HG02759 (cell line): ENCODE measurements at regions not wholly inside any gene's neighbourhood (a gene's known extent, or its start where the extent isn't known, plus 50 kb on each side); places are given as distances from the start of the nearest gene placed in this dataset.

Source experiments
- ATAC-seq: cut with Tn5 transposase; IDR thresholded peaks from one replicate; pipeline ENCODE4 v1.9.1; 2021; ENCODE audit warnings: mild to moderate bottlenecking, moderate library complexity; ENCODE audit not compliant: unreplicated experiment

DNA sequence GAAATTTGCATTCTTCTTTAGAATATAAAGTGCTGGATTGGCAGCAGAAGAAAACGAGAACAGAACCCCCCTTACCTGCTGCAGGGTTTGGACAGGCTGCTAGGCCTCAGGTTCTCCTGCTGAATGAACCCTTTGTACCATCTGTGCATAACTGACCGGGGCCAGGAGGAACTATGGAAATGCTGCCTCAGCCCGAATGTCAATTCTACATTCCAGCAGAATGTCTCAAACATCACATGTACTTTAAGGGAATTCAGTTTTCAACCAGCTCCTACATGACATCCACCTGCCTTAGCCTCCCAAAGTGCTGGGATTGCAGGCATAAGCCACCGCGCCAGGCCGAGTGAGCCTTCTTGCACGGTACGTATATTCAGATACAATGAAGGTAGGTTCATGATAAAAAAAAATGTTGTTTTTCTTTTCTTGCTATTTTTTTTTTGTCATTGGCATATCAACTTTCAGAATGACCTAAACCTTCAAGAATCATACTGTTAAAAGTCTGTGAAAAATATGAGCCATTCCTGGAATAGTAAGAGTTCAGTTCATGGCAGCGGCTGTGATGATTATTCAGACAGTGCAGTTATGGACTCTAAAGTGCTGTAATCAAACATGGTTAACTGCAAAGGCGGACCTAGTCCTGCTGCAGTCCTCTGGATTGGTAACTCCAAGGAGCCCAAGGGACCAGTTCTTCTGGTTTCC is 84.4 kb upstream of the TNS3 start:
- ATAC-seq = no peak

DNA sequence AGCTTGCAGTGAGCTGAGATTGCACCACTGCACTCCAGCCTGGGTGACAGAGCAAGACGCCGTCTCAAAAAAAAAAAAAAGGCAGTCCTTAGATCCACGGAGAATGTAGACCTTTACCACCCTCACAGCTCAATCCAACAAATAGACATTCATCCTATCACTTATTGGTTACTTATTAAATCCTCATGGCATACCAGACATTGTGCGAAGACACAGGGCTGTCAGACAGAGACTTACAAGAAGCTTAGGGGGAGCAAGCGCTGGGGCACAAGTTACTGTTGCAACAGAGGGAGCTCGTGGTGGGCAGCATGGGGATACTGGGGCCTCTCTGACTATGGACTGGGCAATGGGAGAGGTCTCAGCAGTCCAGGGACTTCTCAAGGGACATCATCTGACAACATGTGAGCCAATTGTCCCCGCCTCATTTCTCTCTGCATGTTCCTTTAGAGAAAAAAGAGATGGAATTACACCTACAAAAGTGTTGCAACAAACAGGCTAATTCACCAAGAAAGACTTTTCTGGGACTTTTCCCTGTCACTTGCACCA is 82.8 kb upstream of the TNS3 start:
- no peak for ATAC-seq

DNA sequence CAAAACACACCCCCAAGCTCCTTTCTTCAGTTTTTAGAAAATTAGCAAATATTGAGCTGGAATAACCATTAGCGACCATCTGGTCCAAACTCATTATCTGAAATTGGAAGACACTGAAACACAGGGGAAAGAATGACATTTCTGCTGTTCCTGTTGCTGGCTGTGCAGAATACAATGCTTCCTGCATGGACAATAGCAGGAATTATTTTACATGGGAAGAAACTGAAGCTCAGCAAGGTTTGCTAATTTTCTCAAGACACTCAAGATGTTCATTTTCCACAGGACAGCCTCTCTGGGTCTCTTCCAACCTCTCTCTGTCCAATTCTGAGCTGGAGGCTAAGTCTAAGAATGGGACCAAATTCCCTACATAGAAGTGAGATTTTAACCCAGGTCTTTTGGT is 81.9 kb upstream of the TNS3 start:
- ATAC-seq = no peak

DNA sequence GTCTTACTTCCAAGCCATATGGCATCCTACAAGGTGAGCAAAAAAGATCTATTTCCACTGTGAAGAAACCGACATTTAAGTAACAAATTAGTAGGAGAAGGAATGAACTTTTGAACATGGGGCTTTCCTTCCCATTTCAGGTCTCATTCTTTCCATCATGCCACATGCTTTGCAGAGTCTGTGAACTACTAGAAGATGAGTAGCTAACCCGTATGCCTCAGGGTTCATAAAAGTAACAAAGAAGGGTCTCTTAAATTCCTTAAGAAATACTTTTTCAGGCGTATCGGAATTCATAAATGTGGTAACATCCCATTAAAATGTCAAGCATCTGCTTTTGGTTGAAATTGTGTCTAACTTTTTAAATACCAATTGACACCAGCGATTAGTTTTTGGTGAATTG is 81.3 kb upstream of the TNS3 start:
- ATAC-seq = no peak

DNA sequence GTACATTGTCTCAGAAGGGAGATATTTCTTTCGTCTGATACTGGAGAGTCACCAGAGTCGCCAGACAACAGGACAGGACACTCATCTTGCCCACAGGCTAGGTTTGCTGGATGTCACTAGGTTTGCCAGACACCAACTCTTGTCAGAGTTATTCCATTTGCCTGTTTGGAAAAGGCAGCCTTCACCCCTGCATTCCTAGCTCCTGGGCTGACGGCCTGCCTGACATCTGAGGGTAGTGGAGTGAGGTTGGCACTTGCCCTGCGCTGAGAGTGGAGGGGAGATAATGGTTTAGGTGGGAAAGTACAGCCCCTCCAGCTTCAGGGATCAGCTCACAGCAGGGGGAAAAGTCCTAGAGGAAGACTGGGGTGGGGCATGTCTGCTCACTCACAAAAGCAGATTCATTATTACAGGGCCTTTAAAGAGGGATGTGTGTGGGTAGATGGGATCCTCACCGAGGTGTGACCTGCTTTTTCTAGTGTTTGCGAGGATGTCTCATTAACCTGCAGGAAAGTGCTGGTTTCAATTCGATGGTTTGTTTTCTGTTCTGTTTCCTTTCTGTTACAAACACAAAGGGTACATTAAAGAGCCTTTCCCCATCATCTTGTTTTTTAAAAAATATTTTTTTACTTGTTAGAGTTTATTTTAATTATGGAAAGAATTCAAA is 79.3 kb upstream of the TNS3 start:
- peak; percentile 61 for ATAC-seq

DNA sequence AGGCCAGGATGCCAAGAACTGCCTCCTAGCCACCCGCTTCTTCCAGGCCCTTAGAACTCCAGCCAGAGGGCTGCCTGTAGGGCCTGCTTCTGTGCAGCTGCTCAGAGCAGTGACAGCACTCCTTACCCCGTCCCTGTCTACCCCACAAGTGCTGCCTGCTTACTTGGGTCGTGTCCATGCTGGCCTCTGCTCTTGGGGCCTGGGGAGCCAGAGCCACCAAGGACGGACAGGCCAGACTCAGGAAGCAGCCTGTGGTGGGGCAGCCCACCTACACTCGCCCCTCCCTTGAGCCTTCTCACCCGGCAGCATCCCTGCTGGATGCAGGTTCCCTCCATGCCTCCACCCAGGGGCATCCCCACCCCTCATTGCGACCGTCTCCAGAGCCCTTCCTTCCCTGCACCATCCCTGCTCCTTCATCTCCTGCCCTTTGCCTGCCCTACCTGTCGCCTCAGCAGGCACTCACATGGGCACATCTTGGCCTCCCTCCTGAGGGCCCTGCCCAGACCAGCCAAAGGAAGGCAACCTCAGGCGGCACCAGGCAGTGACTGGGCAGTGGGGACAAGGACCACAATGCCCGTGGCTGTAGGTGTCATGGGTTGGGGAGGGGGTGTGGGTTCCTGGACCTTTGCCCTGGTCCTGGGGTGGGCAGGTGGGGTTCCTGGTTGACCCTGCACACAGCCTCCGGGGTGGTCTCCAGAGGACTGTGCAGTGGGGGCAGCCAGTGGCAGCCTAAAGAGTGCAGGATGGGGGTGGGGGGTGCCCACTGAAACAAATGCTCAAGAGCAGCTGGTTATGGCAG is 78.0 kb upstream of the TNS3 start:
- ATAC-seq = no peak

DNA sequence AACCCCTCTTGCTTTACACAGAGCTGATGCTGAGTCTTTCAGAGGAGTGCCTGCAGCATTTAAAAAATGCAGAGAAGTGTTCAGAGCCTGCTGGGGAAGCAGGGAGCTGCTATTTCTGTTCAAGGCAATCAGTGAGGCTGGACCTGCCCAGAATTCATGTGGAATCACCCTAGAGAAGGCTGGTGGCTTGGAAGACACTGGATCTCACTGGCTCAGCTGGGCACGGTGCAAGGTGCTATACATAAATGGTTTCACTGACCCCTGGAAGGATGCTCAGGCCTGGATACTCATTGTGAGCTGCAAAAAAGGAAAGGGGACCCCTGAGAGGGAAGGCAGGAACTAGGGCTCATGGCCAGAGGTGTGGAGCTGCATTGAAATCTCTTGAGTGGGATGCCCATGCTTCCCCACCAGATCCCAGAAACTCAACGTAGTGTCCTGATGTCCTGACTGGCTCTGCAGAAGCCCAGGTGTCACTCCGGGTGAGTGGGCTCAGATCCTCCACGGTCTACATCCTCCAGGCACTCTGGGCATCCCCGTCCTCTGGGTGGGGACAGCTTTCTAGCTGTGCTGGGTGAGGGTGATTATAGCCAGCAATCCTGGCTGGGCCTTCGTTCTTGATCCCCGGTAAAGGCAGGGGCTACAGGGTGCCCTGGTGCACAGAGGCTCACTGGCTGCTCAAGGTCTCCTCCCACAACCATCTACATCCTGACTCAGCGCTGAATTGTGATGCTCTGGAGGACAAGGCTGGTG is 77.2 kb upstream of the TNS3 start:
- ATAC-seq = no peak

DNA sequence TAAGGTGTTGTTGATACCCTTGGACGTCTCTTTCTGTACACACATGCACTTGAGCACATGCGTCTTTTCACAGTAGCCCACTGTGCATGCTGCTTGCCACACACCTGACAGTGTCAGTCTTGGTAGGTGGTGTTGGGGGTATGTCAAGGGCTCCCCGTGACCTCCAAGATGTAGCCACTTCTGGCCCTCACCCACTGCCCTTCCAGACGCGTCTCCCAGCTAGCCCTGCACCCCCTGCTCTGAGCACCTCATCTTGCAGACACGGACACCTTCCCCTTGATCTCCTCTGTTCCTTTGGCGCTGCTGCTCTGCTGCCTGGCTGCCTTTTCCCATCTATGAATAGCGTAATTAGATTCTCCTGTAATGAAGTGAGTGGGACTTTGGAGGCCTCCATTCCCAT is 75.2 kb upstream of the TNS3 start:
- no peak for ATAC-seq

DNA sequence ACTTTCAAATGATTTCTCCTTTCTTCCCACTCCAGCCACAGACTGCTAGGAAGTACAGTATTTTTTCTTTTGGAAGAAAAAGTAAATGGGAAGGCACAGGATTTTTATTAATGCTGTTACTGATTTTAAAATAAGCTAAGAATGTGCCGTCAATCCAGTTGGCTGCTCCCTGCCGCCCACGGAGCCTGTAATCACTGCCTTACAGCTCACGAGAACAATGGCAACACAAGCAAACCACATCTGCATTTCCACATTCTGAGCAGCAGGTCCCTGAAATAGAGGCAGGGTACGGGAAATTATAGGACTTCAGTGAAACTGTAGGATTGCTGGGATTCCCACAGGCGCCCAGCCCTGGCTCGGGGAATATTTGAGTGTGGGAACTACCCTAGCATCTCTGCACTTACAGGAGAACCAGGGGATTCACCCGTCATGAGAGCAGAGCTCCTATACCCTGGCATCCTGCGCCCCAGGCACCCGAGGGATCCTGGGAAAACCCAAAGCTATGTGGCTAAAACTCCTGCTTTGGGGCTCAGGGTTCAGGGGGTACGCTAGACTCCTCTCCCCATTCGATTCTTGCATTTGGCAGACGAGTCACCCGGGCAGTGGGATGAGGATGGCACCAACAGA is 72.9 kb upstream of the TNS3 start:
- ATAC-seq = no peak

DNA sequence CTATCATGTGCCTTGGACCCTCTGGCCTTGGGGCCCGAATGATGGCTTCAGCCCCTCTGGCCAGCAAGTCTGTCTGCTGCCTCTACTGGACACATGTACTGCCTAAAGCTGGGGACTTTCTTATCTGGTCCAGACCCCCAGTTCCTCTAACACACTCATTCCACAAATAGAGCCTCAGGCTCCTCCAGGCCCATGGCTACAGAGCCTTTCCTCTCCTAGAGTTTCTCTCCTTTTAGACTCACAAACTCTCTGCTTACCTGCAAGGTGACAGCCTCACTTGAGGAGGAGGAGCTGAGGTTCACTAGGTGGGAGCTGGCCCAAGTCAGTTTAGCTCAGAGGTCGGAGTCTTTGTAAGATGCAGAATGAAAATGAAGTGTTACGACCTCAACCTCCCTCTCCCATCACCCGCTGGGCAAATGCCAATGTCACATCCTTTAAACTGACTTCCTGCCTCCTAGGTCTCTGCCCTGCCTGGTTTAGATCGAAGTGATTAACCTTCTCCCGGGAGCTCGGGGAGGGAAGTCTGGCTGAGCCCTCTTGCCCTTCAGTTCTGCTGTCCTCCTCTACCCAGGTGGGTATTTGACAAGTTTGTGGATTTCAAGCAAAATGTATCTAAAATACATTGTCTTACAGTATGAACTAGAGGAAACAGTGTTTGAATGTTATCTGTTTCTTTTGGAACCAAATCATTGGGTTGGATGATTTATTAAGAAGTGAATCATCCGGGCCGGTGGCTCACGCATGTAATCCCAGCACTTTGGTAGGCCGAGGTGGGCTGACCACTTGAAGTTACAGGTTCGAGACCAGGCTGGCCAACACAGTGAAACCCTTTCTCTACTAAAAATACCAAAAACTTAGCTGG is 71.9 kb upstream of the TNS3 start:
- no peak for ATAC-seq

DNA sequence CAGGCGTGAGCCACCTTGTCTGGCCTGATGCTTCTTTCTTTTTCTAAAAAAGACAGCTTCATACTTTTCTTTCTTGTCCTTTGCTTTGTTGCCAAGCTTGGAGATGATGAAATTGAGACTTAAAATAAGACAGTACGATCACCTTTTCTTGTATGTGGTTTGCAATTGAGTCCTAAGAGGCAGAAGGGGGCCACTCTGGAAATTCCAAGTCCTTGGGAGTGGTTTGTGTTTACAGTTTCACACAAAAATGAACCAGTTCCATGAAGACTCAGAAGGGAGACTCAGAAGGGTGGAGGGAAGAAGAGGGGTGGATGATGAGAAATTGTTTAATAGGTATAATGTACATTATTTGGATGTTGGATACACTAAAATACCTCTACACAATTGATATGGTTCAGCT is 70.7 kb upstream of the TNS3 start:
- ATAC-seq = no peak

DNA sequence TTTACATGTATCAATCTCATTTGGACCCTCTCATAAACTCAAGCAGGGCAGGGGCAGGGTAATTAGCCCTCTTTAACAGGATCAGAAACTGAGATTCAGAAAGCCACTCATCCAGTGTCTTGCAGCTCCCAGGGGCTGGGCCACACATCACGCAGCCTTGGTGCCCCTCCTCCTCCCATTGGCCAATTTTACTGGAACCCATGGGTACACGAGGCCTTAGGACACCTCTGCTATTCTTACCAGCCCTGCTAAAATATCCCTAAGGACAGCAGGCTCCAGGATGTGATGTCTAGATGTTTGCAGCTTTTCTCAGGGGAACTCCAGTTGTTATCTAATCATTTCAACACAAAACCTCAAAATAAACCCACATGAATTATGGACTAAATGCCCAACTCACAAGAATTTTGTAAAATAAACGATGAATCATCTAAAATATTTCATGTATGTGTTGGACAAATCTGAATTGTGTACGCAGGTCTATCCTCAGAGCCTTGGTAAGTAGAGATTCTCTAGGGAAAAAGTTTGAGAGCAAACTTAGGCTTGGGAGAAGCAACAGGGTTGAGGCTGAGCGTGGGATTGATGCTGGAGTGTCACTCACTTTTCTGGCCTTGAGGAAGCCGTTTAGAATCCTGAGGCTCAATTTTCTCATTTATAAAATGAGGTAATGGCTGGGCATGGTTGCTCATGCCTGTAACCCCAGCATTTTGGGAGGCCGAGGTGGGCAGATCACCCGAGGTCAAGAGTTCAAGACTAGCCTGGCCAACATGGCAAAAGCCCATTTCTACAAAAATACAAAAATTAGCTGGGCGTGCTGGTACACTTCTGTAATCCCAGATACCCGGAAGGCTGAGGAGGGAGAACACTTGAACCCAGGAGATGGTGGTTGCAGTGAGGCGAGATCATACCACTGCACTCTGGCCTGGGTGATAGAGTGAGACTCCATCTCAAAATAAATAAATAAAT is 69.7 kb upstream of the TNS3 start:
- no peak for ATAC-seq

DNA sequence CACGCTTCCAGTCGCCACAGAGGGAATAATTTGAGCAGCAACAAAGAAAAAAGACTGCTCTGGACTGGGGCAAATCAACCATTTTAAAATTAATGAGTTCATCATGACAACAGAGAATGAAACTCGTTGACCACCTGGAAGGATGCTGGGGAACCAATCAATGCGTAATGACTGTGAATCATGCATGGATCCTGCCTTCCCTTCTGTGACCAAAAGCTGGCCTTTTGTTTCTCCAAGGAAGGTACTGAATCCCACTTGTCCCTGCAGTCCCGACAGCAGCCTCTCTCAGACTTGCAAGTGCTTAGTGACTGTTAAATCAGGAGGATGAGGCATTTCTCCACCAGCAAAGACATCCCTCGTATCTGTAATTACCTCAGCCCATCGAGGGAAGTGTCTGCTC is 68.0 kb upstream of the TNS3 start:
- ATAC-seq = no peak

DNA sequence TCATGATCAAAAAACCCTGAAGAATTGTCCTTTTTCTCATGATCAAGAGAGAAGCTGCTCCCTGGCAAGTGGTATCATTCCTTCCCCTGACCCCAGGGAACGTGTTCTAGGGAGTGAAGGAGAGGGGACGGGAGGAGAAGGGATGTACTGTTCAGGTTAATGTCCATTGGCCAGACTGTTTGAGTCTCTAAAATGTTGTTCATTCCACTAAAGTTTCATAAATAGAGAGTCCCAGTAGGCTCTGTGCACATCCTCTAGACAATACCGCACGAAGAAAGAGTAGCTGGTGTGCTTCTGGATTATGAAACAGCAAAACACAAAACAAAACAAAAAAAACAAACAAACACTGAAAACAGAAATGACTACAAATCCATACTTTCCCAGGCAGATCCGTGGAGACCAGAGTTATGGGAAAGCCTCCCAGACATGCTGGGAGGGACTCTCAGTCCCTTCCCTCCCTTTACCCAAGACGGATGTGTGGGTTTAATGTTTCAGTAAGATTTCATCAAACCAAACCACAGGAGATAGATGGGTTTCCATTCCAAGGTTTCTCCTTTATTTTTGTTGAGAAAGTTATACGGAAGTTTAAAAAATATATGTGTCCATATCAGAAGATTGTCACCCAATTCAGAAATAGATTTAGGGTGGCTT is 66.5 kb upstream of the TNS3 start:
- ATAC-seq = no peak

DNA sequence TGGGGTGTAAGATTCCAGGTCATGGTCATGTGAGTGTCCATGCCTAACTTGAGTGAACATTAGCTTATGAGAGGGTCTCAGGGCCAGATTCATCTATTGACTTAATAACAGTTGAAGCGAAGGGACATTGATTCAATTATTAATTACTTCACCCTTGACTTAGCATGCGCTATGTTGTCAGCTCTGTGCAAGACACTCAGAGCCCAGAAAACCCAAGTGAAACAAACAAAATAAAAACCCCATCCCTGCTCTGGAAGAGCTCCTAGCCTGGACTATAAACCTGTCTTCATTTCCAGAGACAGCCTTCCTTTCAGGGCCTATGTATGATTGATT is 66.0 kb upstream of the TNS3 start:
- ATAC-seq = no peak

DNA sequence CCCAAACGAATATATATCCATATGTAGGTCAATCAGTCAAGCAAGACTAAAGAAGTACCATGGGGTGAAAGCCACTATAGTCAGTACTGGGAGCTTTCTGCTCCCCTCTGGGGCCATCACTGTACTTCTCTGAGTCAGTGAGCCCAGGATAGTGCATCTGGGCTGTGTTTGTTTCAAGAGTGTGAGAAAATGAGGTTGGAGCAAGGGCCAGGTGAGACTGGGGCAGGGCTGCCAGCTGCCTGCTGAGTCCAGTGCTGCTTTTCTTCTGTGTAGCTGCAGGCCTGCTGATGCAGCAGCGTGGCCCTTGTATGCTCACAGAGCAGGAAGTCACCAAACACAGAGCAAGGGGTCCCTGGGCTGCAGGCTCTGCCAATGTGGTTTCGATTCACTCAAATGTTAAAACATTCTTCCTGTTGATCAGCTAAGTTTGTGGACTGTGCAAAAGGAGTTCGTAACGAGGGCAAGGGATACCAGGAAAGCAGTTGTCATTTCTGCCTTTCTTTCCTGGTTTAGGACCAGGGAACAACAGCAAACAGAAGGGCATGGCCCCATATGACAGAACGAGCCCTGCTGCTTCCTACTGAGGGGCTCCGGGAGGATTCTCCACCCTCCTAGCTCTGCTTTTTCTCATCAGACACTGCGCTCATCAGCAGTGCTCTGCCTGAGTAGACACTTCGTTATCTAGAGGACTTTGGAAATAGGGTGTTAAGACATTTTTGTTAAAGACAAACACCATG is 65.4 kb upstream of the TNS3 start:
- ATAC-seq = peak; percentile 93

DNA sequence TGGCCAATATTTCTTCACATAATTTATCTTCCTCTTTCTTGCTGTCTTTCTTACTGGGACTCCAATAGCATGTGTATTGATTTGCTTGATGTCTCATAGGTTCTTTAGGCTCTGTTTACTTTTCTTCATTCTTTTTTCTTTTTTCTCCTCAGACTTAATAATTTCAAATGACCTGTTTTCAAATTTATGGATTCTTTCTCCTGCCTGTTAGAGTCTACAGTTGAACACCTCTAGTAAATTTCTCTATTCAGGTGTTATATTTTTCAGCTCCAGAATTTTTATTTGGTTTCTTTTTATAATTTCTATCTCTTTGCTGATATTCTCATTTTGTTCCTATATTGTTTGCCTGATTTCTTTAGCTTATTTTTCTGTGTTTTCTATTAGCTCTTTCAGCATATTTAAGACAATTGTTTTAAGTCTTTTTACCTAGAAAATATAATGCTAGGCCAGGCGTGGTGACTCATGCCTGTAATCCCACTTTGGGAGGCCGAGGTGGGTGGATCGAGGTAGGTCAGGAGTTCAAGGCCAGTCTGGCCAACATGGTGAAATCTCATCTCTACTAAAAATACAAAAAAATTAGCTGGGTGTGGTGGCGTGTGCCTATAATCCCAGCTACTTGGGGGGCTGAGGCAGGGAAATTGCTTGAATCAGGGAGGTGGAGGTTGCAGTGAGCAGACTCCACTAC is 61.9 kb upstream of the TNS3 start:
- ATAC-seq = no peak
